GM19468 (cell line): ENCODE measurements at regions not wholly inside any gene's neighbourhood (a gene's known extent, or its start where the extent isn't known, plus 50 kb on each side); places are given as distances from the start of the nearest gene placed in this dataset.
"Not testable (repeated sequence)": the region's sequence is repeated elsewhere in the genome, so short reads cannot be mapped to it uniquely, and the experiment has no call there.

Experiments
- ATAC-seq: cut with Tn5 transposase; IDR thresholded peaks from one replicate; pipeline ENCODE4 v1.9.1; 2021; ENCODE audit warnings: mild to moderate bottlenecking, moderate library complexity, moderate number of reproducible peaks; ENCODE audit not compliant: unreplicated experiment; ENCODE audit errors: extremely low read depth

- no peak for ATAC-seq
These were observed 103.6 kb upstream of the ADGRG2 start for GRCh38 chrX:19225909-19226308.

GRCh38 chrX:19229896-19230295 lies 107.6 kb upstream of the ADGRG2 start:
- ATAC-seq = not testable (repeated sequence)

GRCh38 chrX:19237901-19238300 lies 105.8 kb upstream of the PDHA1 start:
- ATAC-seq = no peak

- no peak for ATAC-seq
These were observed 100.3 kb upstream of the PDHA1 start for GRCh38 chrX:19243431-19243830.

- not testable (repeated sequence) for ATAC-seq
These were observed 98.8 kb upstream of the PDHA1 start for GRCh38 chrX:19244921-19245320.

DNA sequence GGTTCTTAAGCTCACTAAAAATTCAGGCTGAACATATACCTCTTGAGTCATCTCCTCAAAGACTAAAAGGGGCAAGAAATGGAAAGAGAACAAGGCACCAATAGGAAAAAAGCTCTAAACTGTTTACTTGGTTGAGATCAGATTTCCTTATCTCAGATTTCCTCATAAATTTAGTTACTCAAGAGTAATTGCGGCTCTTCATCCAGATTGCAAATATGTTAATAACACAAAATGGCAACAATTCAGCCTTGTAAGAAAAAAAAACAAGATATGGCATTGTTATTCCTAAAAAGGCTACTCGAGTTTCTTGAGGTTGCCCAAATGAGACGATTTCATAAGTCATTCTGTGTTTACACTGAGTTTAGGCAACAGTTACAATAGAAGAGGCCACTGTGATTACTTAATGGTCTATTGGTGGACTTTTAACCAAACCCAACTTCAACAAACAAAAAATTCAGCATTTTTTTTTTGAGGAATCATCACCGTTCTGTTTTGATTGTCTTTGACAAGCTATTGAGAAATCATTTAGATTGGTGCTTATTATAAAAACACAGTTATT lies 97.9 kb upstream of the PDHA1 start:
- ATAC-seq = no peak

GRCh38 chrX:19256986-19257385 lies 86.7 kb upstream of the PDHA1 start:
- no peak for ATAC-seq

DNA sequence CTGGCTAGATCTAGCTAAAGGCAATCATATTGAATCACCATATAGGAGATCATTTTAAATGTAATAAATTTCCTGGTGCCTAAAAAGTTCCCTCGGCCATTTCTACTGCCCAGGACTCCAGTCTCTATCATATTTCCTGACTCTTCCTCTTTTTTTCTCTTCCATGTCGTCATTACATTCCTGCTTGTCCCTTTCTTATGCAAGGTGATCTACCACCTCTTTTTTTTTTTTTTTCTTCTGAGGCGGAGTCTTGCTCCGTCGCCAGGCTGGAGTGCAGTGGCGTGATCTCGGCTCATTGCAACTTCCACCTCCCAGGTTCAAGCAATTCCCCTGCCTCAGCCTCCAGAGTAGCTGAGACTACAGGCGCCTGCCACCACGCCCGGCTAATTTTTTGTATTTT lies 82.7 kb upstream of the PDHA1 start:
- not testable (repeated sequence) for ATAC-seq

DNA sequence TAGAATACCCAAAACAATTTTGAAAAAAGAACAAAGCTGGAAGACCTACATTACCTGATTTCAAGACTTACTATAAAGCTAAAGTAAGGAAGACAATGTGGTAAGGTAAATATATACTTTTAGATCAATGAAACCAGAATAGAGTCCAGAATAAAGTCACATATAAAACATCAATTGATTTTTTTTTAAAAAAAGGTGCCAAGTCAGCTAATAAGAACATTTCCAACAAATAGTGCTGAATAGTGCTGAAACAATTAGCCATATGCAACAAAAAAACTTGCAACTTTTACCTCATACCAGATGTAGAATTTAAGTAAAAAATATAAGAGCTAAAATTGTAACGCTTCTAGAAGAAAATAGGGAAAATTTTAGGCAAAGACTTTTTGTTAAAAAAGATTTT lies 73.0 kb upstream of the PDHA1 start:
- ATAC-seq = no peak

DNA sequence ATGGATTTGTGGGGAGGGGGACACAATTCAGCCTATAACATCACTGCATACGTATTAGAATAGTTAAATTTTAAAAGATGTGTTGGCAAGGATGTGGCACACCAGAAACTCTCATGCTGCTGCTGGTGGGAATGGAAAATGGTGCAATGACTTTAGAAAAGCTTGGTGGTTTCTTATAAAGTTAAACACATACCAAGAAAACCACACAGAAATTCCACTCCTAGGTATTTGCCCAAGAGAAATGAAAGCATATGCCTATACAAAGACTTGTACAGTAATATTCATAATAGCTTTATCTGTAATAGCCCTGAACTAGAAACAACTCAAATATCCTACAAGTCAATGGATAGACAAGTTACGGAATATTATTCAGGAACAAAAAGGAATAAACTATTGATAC lies 71.3 kb upstream of the PDHA1 start:
- no peak for ATAC-seq

GRCh38 chrX:19280636-19281035 lies 63.1 kb upstream of the PDHA1 start:
- ATAC-seq = no peak

GRCh38 chrX:19281256-19281655 lies 62.5 kb upstream of the PDHA1 start:
- no peak for ATAC-seq

- no peak for ATAC-seq
These were observed 60.0 kb upstream of the PDHA1 start for GRCh38 chrX:19283597-19284339.

DNA sequence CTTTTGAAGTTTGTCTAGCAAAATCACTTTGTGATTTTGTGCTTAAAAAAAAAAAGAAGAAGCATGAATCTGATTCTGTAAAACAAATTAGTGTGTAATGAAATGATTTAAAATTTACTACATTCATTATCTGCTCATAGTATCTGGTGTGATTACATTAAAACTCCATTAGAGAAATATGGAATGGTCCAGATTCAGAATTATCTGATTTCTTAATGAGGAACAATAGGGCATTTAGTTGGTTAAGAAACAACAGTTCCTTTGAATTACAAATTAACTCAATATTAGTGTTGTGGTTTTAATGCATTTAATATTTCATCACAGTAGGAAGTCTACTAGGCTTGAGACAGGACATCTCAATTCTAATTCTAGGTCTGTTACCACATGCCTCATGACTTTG lies 57.9 kb upstream of the PDHA1 start:
- no peak for ATAC-seq

GRCh38 chrX:19291086-19291485 lies 52.6 kb upstream of the PDHA1 start:
- ATAC-seq = no peak

DNA sequence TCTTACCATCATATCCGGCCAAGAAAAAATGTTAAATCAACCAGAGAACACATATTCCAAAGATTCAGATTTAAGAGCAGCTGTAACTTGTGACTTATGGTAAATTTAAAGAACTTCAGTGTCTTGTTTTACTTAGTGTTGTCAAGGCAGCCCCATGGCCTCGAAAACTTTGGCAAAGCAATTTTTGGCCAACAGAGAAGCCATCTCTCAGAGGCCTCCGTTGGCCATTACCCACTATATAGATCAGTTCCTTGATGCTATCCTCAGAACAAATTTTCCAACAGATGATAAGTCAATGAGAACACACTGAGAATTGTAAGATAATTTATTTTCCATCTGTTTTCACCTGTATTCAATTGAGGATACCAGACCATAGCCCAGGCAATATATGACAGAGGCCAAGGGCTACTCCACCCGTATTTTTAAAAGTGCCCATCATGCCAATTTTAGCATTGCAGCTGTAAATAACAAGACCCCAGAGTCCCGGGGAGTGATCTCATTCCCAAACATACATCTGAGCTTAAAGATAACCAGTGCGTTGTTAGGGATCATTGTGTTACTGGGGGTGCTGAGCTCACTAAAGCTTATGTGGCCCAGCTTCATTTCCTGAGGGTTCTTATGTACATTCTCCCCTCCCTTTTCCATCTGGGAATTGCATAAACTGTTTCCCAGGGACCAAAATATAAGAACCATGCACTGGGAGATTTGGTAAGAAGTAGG lies 50.0 kb upstream of the PDHA1 start:
- no peak for ATAC-seq
